DMS153 (cell line): ENCODE measurements at regions not wholly inside any gene's neighbourhood (a gene's known extent, or its start where the extent isn't known, plus 50 kb on each side); places are given as distances from the start of the nearest gene placed in this dataset.

ENCODE experiments used
- DNase-seq: peaks from one replicate; lab custom pipeline; 2025; lab: John Stamatoyannopoulos, UW

DNA sequence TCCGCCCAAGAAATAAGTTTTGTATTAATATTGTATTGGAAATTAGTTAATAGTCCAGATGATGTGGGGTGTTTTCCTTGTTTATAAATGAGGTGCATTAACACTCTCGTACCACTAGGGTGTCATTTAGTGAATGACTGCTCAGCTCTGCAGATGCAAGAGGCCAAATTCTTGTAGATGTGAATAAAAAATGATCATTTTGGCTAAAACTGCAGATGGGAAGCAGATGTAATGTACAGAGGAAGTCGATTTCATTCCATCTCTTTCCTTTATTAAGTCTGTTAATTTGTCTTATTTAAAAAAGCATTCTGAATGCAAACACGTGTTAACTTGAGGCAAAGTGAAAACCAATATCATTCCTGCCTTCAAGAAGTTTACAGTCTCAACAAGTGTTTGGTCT is 108.1 kb downstream of the DHX15 start:
- DNase-seq, result no peak

DNA sequence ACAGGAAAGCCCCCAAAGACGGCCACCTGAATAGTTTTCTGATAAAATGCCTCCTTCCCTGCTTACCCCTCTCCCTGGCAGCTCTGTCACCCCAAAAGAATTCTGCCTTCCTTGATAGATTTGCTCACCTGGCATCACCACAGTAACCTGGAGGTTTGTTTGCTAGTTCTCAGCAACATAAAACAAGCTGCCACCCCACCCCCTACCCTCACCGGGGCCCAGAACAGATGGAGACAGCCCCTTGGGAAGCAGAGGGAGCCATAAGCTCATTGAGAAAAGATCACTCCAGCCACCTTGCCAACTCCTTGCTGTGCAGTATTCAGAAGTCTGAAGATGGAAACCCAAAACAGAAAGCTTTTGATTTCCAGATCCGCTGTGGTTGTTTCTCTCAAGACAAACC is 108.6 kb downstream of the DHX15 start:
- DNase-seq, result no peak

DNA sequence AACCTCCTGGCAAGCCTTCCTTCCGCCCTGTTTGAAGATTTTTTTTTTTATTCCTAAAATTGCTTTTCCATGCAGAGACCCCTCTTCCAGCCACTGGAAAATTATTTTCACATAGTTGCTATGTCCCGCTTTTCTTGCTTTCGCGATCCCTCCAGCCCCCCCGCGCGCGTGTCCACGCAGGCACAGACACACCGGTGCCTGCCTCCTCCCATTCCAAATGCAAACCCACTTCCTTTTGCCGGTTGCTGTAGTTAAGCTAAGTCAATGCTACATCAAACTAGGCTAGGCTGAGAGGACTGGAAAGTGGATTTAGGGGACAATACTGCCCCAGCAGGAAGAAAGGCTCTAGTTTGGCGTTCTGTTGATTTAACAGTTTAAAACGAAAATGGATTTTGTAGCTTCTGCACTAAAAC is 111.0 kb downstream of the DHX15 start:
- peak; percentile 5 for DNase-seq

DNA sequence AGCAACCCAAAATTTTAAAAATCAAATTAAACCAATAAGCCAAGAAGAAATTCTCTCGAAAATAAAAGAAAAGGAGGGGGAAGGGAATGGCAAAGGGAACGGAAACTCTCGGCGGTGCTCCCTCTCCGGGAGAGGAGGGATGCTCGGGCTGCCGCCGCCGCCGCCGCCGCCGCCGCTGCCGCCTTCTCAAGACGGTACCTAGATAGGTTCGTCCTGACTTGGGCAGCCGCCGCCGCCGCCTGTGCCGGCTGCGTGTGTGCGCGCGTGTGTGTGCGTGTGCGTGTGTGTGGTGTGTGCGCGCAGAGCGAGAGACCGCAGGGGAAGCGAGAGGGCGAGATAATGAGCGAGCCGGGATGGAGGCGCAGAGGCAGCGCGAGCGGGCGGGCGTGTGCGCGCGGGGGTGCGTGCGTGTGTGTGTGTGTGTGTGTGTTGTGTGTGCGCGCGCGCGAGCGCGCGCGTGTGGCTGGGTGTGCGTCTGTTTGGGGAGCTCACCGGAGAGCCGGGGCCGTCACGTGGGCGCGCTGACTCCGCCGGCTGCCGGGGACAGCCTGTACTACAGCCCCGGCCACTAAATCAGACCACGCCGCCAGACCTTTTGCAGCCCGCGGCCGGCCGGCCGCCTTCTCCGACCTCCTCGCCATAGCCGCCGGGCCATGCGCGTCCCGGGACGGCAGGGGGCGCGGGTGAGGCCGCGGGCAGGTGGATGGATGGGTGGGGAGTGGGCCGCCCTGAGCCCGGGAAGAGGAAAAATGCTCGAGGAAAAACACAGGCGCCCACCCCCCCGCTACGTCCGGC is 111.6 kb downstream of the DHX15 start:
- no peak for DNase-seq

DNA sequence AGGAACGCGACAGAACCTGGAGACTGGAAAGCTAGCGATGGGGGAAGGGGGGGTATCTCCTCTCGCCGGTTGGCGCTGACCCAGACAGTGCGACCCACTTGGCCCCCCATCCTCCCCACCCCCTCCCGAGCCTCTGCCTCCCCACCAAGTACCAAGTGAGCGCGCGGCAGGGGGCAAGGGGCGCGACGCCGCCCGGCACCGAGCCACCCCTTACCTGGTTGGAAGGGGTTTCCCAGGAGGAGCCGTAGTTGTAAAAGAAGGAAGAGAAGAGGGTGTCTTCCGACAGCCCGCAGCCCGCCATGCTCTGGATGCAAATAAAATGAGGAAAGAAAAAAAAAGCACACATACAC is 112.2 kb downstream of the DHX15 start:
- no peak for DNase-seq

DNA sequence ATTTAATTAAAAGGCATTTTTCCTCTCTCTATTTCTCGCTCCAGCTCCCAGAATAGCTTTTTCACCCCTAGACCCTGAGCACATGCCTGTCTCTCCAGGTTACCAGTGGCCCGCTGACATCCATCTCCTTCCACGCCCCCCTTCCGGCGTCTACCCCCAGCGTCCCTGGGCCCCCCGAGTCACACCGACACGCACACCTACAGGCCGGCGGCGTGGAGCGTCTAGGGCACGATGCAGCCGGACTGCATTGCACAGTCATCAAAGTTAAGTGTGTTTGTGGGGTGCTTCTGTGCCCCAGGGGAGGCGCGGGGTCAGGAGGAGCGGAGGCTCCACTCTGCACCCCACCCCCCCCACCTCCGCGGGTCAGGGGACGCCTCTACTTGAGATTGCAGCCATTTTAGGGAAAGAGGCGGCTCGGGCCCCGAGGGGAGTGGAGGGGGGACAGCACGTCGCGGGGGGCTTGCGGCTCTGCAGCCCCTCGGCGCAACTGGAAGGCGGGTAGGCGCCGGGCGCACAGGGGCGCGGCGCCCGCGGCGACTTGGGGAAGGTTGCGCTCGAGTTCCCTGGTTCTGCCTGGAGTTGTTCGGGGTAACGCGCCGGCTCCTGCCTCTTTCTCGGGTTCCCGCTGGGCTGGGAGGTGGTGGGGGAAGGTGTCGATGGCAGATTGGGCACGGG is 112.7 kb downstream of the DHX15 start:
- no peak for DNase-seq

DNA sequence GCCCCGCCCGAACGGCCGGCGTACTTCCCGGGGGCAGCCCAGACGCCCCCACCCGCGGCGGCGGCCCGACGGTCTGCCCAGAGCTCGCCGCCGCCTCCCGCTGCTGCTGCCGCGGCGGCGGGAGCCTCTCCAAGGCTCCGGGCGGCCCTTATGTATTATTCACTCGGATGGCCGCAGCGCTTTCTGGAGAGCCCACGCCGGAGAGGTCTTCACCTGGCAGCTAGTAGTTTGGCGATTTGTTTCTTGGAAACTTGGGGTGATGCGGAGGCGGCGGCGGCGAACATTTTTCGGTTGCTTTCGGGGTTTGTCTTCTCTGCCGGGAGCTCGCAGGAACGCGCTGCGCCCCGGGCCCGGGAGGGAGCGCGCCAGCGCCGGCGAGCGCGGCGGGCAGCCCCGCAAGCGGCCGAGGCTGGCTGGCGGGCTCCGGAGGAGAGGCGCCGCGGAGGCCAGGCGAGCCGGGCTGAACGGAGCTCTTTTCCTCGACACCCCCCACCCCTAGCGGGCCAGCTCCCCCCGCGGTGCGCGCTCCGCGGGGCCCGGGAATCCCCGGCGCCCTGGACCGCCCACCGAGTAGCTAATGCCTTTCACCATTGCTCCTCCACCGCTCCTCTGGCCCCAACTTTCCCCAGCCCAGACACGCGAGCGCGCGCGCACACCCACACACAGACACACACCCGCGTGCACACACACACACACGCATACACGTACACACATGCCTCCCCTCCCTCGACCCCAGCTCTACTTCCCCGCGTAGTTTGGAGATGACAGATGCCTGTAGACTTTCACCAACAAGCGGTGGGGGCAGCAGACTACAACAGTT is 113.5 kb downstream of the DHX15 start:
- DNase-seq, result no peak

DNA sequence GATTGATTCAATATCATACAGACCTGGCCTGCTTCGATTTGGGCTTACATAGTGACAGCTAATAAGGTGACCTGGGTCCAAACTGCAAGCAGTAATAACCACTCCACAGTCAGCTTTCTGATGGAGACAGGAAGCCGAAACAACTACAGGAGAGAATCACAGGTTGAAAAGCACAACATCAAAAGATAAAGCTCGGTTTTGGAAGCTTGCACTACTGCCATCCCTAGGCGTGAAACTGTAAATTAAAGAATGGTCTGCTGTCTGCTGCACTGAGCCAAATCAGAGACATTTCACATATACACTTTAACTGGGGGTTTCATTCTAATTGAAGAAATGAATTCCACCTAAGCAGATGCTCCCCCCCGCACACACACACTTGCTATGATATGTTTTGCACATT is 116.3 kb downstream of the DHX15 start:
- no peak for DNase-seq

DNA sequence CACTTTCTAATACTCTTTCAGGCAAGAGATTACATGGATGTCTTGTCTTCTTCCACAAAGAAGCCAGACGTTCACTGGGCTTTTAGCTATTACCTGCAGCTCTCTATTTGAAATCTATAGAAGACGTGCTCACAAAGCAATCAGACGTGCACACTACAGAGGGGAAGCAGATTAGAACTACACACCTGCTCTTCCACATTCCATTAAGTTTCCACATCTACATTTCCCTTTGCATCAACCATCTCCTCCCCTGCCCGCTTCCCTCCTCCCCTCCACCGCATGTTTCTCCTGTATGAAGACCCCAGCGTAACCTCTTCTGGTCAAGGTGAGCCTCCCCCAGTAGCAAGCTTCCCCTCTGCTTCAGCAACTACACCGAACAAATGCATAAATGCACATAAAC is 119.8 kb downstream of the DHX15 start:
- DNase-seq, result no peak

DNA sequence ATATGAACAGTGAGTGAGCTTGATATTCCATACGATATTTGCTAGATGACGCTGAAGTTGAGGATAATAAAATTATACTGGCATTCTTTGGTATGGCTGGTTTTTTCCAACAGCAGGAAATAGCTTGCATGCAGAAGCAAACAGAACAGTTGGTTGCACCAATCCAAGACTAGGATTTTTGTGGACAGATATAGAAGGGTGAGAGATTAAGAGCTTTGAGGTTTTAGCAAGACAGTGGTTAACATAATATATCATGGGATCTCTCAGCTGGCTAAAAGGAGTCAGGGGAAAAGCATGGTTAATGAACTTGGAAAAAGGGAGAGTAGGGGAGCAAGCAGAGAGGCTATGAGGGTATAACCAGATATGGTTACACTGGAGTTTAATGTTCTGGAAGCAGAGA is 127.9 kb downstream of the DHX15 start:
- no peak for DNase-seq

DNA sequence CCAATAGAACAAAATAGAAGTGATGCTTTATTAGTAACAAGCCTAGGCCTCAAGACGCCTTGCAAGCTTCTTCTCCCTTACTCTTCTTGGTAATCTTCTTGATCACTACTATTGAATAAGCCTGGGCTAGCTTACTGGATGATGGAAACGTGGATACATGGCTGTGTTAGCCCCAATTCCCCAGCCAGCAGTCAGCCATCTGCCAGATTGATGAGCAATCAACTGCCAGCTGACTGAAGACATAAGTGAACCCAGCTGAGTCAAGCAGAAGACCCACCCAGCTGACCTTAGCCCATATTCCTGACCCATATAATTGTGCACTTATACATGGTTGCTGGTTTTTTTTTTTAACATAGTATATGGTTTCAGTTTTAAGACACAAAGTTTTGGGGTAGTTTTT is 130.4 kb downstream of the DHX15 start:
- no peak for DNase-seq

DNA sequence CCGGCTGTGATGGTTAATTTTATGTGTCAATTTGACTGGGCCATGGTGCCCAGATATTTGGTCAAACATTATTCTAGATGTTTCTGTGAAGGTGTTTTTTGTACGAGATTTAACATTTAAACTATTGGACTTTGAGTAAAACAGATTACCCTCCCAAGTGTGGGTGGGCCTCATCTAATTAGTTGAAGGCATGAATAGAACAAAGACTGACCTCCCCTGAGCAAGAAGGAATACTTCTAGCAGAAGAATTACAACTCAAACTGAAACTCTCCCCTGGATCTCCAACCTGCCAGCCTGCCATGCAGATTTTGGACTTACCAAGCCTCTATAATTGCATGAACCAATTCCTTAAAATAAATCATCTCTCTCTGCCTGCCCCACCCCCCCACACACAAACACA is 132.5 kb downstream of the DHX15 start:
- no peak for DNase-seq

DNA sequence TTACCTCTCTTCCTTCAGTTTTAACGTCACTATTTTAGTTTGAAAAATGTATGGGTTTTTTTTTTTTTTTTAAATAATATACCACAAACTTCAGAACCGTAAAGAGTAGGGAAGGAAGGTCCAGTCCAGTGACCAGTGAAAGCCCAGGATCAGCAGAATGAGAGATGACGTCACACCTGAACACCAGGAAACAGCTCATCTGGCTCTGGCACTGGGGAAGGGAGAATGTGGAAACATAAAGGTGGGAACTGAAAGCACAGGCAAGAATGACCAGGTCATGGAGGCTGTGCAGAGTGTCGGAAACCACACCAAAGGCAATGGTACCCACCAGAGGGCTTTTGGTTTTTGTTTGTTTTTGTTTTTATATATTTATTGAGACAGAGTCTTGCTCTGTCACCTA is 141.2 kb downstream of the DHX15 start:
- no peak for DNase-seq

DNA sequence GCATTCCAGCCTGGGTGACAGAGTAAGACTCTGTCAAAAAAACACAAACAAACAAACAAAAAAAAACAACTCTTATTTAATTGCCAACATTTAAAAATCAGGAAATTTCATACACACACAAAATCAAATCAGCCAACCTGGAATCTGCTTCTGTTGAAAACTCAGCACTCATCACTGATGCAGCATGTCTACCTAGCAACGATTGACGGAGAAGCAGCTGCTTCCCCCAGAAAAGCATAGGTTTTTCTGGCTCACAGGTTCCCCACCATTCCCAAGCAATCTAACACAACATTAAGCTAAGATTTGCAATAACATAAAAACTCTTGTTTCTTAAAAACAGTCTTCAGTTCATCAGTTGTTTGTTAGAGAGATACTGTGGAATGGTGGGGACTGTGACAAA is 143.6 kb downstream of the DHX15 start:
- no peak for DNase-seq

DNA sequence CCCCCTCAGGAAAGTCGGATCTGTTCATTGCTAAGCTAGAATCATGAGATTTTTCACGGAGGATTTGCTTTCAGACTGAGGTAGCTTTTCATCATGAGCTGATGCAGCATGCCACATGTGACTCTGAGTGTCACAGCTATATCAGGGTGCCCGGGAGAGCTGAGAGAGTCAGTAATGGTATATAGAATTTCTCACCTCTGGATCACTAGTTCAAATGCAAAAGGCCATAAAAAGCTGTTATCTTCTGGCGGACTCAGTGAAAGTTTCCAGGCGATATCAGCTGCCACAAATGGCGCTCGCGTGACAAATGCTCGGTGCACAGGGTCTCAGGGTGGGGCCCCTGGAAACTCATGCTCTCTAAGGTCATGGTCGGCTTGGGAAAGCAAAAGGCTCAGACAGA is 150.1 kb downstream of the DHX15 start:
- DNase-seq, result no peak

DNA sequence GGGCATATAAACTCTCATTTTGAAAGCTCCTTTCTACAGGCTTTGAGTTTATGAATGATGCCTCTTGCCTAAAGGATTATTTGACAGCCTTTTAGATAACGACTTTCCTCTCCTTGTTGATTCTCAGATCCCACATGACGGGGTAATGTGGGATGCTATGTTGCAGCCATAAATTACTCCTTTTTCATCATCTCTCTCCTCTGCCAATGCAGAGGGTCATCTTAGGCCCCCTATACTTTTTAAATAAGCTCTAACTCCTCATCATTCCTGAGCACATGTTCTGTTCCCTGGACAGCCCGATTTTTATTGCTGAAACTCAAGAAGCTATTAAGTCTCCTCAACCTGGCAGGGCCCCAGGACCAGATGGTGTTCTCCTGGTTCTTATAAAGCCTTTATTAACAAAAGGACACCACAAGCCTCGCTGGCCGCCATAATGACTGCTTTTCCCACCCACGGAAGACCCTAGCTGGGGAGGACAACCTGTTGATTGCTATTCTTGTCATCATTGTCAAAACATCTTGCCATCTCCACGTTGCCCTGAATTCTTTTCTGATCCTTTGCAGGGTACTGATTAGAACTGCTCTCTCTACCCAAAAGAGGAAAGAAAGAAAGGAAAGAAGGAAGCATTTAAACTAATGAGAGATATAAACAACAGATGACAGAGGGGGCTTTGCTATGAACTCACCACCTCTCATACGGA is 150.7 kb downstream of the DHX15 start:
- no peak for DNase-seq

DNA sequence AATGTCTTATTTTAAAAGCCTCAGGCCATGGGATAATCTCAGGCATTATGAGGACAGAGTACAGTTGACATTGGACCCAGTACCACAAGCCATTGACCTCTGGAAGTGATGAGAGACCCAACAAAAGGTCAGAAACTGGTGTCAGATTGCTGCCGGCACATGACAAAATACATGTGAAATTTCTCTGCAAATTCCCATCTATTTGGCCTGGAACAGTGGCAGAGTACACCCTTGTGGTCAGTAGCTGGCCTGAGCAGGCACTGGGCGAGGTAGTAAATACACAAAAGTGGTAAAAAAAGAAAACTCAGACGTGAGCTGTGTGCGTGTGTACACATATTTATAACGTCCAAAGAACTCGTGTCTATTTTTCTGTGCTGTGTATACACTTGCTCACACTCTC is 155.5 kb downstream of the DHX15 start:
- DNase-seq, result no peak

DNA sequence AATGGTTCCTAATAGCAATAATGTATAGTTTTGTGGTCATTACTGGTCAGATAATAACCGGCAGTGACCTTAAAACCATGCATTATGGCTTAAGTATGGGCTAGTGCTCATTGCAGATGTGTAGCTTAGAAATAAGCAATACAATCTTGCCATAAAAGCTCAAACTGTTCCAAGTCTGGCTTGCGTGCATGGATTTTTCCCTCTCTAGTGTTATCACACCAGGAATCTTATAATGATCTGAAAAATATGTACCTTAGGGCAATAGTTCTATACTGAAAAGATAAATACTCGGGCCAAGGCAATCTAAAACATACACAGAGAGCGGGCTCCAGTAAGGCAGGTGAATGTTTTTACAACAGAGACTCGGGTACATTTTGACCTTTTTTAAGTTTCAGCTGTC is 157.8 kb downstream of the DHX15 start:
- DNase-seq, result no peak

DNA sequence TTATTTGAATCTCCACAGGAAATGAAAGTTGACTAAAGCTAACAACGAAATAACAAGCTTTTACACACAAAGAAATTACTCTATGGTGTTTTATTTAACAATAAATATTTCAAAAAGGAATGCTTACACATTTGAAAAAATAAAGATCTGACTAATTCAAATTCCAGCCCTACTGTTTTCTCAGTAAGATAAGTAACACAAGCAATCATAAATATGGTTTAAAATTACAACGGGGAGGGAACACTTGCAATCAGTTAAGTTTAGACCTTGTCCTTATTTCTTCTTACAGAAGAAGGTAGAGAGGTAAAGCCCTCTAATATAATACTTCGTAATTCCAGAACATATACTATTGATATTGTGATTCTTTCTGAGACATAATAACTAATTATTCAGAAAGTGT is 158.5 kb downstream of the DHX15 start:
- no peak for DNase-seq

DNA sequence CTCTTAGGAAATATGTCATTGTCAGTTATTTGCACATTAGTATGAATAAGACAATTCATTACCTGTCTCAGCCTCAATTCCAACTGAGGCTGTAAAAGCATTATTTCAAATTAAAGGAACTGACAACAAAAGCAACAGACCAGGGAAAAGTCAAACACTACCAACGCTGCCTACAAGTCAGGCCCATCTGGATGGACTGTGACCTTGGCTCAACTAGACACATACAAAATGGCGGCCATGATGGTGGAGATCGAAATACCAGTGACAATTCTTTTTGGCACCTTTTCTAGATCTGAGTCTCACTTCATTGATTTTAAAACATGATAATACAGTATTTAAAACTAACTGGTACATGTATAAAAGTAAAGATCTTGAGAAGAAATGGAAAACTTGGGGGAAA is 160.7 kb downstream of the DHX15 start:
- DNase-seq, result no peak

DNA sequence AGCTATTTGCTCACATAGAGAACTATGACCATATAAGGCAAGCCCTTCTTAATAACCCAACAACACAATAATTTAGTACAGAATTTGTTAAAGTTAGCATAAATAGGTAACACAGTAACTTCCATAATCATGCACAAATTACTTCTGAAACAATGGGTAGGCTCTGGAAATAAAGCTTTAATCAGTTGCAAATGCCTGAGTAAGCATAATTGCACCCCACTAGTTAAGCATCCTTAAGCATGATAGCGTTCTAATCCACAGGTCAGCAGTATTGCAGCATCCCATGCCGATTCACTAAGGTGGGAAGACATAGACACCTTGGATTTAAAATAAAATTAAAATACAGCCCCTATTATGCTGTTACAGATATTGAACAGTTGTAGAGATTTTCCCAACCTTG is 161.7 kb downstream of the DHX15 start:
- no peak for DNase-seq

DNA sequence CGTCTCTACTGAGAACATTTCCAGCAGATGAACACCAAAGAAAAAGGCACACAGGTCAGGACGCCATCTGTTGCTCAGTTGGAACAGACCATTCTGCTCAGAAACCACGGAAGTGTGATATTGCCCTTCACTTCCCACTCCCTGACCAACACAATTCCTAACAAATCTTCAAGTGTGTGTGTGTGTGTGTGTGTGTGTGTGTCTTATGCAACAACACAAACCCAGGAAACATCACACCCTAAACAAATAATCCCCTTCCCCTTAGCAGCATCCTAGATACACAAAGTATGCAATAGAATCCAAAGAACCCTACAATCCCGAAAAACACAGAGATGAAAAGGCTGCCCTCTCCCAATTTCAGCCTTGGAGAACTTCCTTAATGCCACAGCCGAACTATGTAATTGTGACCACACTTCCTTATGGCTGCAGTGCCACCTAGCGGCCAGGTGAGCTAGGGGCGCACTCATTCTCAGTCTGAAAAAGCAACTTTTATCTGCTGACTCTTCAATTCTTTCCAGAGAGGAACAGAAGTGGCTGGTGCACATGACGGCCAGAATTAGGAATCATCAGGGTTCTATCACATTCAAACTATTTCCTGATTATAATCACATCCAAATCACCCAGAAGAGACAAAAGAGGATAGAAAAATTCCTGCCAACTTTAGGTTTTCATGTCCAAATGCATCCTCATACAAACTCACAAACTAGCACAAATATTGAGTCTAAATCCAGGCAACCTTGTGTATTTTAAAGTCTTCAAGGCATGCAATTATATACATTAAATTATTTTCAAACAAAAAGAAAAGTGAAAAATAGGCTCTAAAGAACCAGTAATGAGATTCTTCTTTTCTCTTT is 164.9 kb downstream of the DHX15 start:
- no peak for DNase-seq
